Dedifferentiated amniotic fluid mesenchymal stem cell (primary cell): ENCODE measurements at regions not wholly inside any gene's neighbourhood (a gene's known extent, or its start where the extent isn't known, plus 50 kb on each side); places are given as distances from the start of the nearest gene placed in this dataset.
"Not testable (repeated sequence)": the region's sequence is repeated elsewhere in the genome, so short reads cannot be mapped to it uniquely, and the experiment has no call there.

Source experiments
- DNase-seq: peaks from one replicate; pipeline ENCODE4 v3.0.0-alpha.2; 2016; ENCODE audit errors: extremely low spot score

- DNase-seq = no peak
These were observed 246.7 kb upstream of the NRIP1 start for GRCh38 chr21:15311510-15311909.

- not testable (repeated sequence) for DNase-seq
These were observed 252.2 kb upstream of the NRIP1 start for GRCh38 chr21:15317034-15317433.

GRCh38 chr21:15319727-15320126 is 254.9 kb upstream of the NRIP1 start:
- DNase-seq = no peak

GRCh38 chr21:15324542-15324941 is 259.7 kb upstream of the NRIP1 start:
- DNase-seq = no peak

GRCh38 chr21:15326032-15326867 is 261.4 kb upstream of the NRIP1 start:
- no peak for DNase-seq

GRCh38 chr21:15327637-15328265 is 263.0 kb upstream of the NRIP1 start:
- no peak for DNase-seq

GRCh38 chr21:15329191-15329590 is 264.4 kb upstream of the NRIP1 start:
- no peak for DNase-seq

- no peak for DNase-seq
These were observed 266.1 kb upstream of the NRIP1 start for GRCh38 chr21:15330872-15331271.

GRCh38 chr21:15332572-15332971 is 267.8 kb upstream of the NRIP1 start:
- DNase-seq = no peak

- DNase-seq = no peak
These were observed 268.4 kb upstream of the NRIP1 start for GRCh38 chr21:15333136-15333710.

GRCh38 chr21:15333951-15334350 is 269.2 kb upstream of the NRIP1 start:
- no peak for DNase-seq

- no peak for DNase-seq
These were observed 278.3 kb upstream of the NRIP1 start for GRCh38 chr21:15343066-15343465.

GRCh38 chr21:15352009-15352408 is 287.2 kb upstream of the NRIP1 start:
- no peak for DNase-seq

- DNase-seq = no peak
These were observed 288.7 kb upstream of the NRIP1 start for GRCh38 chr21:15353546-15353945.

GRCh38 chr21:15354516-15354915 is 289.7 kb upstream of the NRIP1 start:
- DNase-seq = no peak

- no peak for DNase-seq
These were observed 290.3 kb upstream of the NRIP1 start for GRCh38 chr21:15355066-15355465.

GRCh38 chr21:15359251-15359650 is 294.5 kb upstream of the NRIP1 start:
- DNase-seq = no peak

GRCh38 chr21:15362458-15362857 is 297.7 kb upstream of the NRIP1 start:
- DNase-seq = no peak

- DNase-seq = no peak
These were observed 299.1 kb upstream of the NRIP1 start for GRCh38 chr21:15363921-15364320.

- no peak for DNase-seq
These were observed 301.1 kb upstream of the NRIP1 start for GRCh38 chr21:15365751-15366392.

GRCh38 chr21:15366555-15366954 is 301.8 kb upstream of the NRIP1 start:
- no peak for DNase-seq

- no peak for DNase-seq
These were observed 302.3 kb upstream of the NRIP1 start for GRCh38 chr21:15367061-15367626.
